B cell (primary cell): ENCODE measurements at regions not wholly inside any gene's neighbourhood (a gene's known extent, or its start where the extent isn't known, plus 50 kb on each side); places are given as distances from the start of the nearest gene placed in this dataset.

ENCODE experiments used
- ATAC-seq: fragments of 200-7000 bp; cut with Tn5 transposase; one replicate; pipeline ENCODE4 v1.10.0; 2021; ENCODE audit warnings: low read depth, mild to moderate bottlenecking, moderate number of reproducible peaks, moderate library complexity
- CTCF ChIA-PET: fragments of 350-600 bp; sonication (Branson Sonifier 250); formaldehyde crosslinking; loops from one replicate; lab custom pipeline; 2021; ENCODE audit warnings: antibody characterized with exemption, inconsistent platforms; lab: Charles Lee
- POLR2A ChIA-PET: fragments of 350-600 bp; sonication (Branson Sonifier 250); formaldehyde crosslinking; loops from one replicate; lab custom pipeline; 2021; ENCODE audit warnings: antibody characterized with exemption; lab: Charles Lee
- DNase-seq: peaks from one replicate; pipeline ENCODE4 v3.0.0; 2013
- H2AFZ ChIP-seq: 2 replicates; pipeline ENCODE4 v1.6.1; 2012; ENCODE audit warnings: mild to moderate bottlenecking, low read depth, low read length; ENCODE audit not compliant: insufficient read depth, poor library complexity, severe bottlenecking
- H3K27ac ChIP-seq, 2 donors: 1 replicate in 1 of 2; 2 replicates in 1 of 2; pipeline ENCODE4 v1.5.1; 2012 to 2013; ENCODE audit warnings: low read length in 2 of 2, mild to moderate bottlenecking in 2 of 2, moderate library complexity in 1 of 2
- H3K27me3 ChIP-seq, 4 experiments: fragments of 200-600 bp in 1 of 4; sonication (generic) in 1 of 4; replicated peaks in 1 of 4; 1 replicate in 2 of 4; 2 replicates in 2 of 4; pipeline versions ENCODE4 v1.6.1 to v1.7.0; 2013 to 2016; ENCODE audit warnings: low read length in 3 of 4, mild to moderate bottlenecking in 2 of 4, mixed read lengths in 1 of 4, moderate library complexity in 1 of 4; ENCODE audit not compliant: insufficient read depth in 4 of 4, control insufficient read depth in 3 of 4; ENCODE audit errors: control extremely low read depth in 1 of 4
- H3K36me3 ChIP-seq, 2 experiments: replicated peaks in 1 of 2; 1 replicate in 1 of 2; 2 replicates in 1 of 2; pipeline versions ENCODE4 v1.6.1 to v1.7.1; 2013; ENCODE audit warnings: low read length in 1 of 2; ENCODE audit not compliant: insufficient read depth in 2 of 2, control insufficient read depth in 1 of 2; ENCODE audit errors: control extremely low read depth in 1 of 2, extremely low read depth in 1 of 2
- H3K4me1 ChIP-seq, 2 donors: fragments of 200-600 bp in 1 of 2; sonication (generic) in 1 of 2; 1 replicate in 1 of 2; 2 replicates in 1 of 2; pipeline versions ENCODE4 v1.5.1 to v1.6.1; 2013 to 2017; ENCODE audit warnings: low read length in 2 of 2; ENCODE audit not compliant: control insufficient read depth in 2 of 2, insufficient read depth in 2 of 2
- H3K4me2 ChIP-seq: replicated peaks from 2 replicates; pipeline ENCODE3; 2012; ENCODE audit warnings: mild to moderate bottlenecking, low read depth, low read length; ENCODE audit not compliant: poor library complexity, severe bottlenecking
- H3K4me3 ChIP-seq, 5 experiments: fragments of 200-600 bp in 1 of 5; sonication (generic) in 1 of 5; 1 replicate in 3 of 5; 2 replicates in 2 of 5; pipeline versions ENCODE4 v1.5.1 to v1.7.0; 2011 to 2016; ENCODE audit warnings: low read length in 4 of 5, mild to moderate bottlenecking in 4 of 5, low read depth in 2 of 5, control low read depth in 1 of 5, moderate library complexity in 1 of 5; ENCODE audit not compliant: insufficient read depth in 1 of 5; ENCODE audit errors: control extremely low read depth in 1 of 5, extremely low read depth in 1 of 5
- H3K79me2 ChIP-seq: fragments of 200-600 bp; sonication (generic); one replicate; pipeline ENCODE4 v1.6.0; 2016; ENCODE audit warnings: low read length; ENCODE audit not compliant: control insufficient read depth, insufficient read depth
- H3K9ac ChIP-seq: fragments of 200-600 bp; sonication (generic); 2 replicates; pipeline ENCODE4 v1.6.1; 2017; ENCODE audit warnings: mild to moderate bottlenecking, low read length, moderate library complexity
- H3K9me3 ChIP-seq, 3 donors: one replicate each; pipeline versions ENCODE4 v1.6.1 to v1.7.1; 2013; ENCODE audit warnings: low read length in 2 of 3; ENCODE audit not compliant: control insufficient read depth in 2 of 3, insufficient read depth in 1 of 3; ENCODE audit errors: control extremely low read depth in 1 of 3
- H4K20me1 ChIP-seq: 2 replicates; pipeline ENCODE4 v1.6.0; 2012; ENCODE audit warnings: mild to moderate bottlenecking, low read length; ENCODE audit not compliant: insufficient read depth, control insufficient read depth, poor library complexity, severe bottlenecking
- H3K27ac Mint-ChIP-seq: one replicate; pipeline ENCODE4 v1.8.0; 2021; ENCODE audit warnings: mixed read lengths
- H3K27me3 Mint-ChIP-seq: one replicate; pipeline ENCODE4 v1.8.0; 2021; ENCODE audit warnings: mixed read lengths
- H3K4me1 Mint-ChIP-seq: one replicate; pipeline ENCODE4 v1.8.0; 2021; ENCODE audit warnings: mixed read lengths
- H3K4me3 Mint-ChIP-seq: one replicate; pipeline ENCODE4 v1.8.0; 2021; ENCODE audit warnings: mixed read lengths
- H3K9me3 Mint-ChIP-seq: one replicate; pipeline ENCODE4 v1.8.0; 2022; ENCODE audit warnings: mixed read lengths; ENCODE audit not compliant: insufficient read depth
- EZH2 ChIP-seq: IDR thresholded peaks from 2 replicates; pipeline ENCODE4 v1.6.1; 2012; ENCODE audit warnings: borderline replicate concordance, low read depth, mild to moderate bottlenecking, moderate library complexity, low read length; ENCODE audit not compliant: insufficient read depth, poor library complexity, severe bottlenecking
- WGBS: methylation state at CpG from one replicate; pipeline ENCODE4 v1.1.5; 2013; ENCODE audit warnings: missing lambda C conversion rate; ENCODE audit not compliant: insufficient coverage; 5-methylcytosine and 5-hydroxymethylcytosine counted together
- intact Hi-C: fragments of 100-400 bp; cut with micrococcal nuclease; formaldehyde crosslinking; loops from one replicate; pipeline ENCODE4 v1.10.0; 2022
- TF ChIP-seq, protein P1 (sequence below): fragments of 200-600 bp; IDR thresholded peaks from one replicate; pipeline ENCODE4 v1.8.0; 2022; ENCODE audit warnings: antibody characterized with exemption, mild to moderate bottlenecking

DNA sequence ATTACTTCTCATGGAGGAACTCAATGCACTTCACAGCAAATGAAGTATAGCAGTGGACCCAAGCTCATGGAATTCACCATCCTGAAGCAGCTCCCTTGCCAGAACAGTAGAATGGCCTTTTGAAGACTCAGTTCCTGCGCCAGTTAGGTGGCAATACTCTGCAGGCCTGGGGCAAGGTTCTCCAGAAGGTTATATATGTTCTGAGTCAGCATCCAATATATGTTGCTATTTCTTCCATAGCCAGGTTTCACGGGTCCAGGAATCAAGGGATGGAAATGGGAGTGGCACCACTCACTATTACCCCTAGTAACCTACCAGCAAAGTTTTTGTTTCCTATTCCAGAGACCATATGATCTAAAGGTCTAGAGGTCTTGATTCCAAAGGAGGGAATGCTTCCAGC, 56.4 kb upstream of the CNKSR3 start:
- Mint-ChIP-seq H3K27ac (no peak overlapping the region), H3K4me3 (no peak overlapping the region), H3K27me3 (peaks cover 8% of the 10 kb centered on the region), H3K4me1 (no peaks in the 10 kb centered on the region), H3K9me3 (no peaks in the 10 kb centered on the region)
- Histone ChIP-seq H3K27me3 (no peaks in the 10 kb centered on the region), H3K4me2 (no peak overlapping the region), H3K9ac (no peak overlapping the region), H4K20me1 (no peaks in the 10 kb centered on the region), H2AFZ (no peak overlapping the region), H3K9me3 (no peaks in the 10 kb centered on the region), H3K4me1 (no peaks in the 10 kb centered on the region), H3K36me3 (no peaks in the 10 kb centered on the region), H3K27ac (no peak overlapping the region), H3K79me2 (no peaks in the 10 kb centered on the region), H3K4me3 (no peak overlapping the region)
- TF ChIP-seq, protein P1, sequence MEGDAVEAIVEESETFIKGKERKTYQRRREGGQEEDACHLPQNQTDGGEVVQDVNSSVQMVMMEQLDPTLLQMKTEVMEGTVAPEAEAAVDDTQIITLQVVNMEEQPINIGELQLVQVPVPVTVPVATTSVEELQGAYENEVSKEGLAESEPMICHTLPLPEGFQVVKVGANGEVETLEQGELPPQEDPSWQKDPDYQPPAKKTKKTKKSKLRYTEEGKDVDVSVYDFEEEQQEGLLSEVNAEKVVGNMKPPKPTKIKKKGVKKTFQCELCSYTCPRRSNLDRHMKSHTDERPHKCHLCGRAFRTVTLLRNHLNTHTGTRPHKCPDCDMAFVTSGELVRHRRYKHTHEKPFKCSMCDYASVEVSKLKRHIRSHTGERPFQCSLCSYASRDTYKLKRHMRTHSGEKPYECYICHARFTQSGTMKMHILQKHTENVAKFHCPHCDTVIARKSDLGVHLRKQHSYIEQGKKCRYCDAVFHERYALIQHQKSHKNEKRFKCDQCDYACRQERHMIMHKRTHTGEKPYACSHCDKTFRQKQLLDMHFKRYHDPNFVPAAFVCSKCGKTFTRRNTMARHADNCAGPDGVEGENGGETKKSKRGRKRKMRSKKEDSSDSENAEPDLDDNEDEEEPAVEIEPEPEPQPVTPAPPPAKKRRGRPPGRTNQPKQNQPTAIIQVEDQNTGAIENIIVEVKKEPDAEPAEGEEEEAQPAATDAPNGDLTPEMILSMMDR = no peak
- TF ChIP-seq EZH2 = no peak
- no peak for DNase-seq
- no CpG with 5 or more reads among the region's 2 CpGs for WGBS
- intact Hi-C loops = no loop called here
- no peak for ATAC-seq
- POLR2A ChIA-PET = no interaction called here
- CTCF ChIA-PET = no interaction called here

DNA sequence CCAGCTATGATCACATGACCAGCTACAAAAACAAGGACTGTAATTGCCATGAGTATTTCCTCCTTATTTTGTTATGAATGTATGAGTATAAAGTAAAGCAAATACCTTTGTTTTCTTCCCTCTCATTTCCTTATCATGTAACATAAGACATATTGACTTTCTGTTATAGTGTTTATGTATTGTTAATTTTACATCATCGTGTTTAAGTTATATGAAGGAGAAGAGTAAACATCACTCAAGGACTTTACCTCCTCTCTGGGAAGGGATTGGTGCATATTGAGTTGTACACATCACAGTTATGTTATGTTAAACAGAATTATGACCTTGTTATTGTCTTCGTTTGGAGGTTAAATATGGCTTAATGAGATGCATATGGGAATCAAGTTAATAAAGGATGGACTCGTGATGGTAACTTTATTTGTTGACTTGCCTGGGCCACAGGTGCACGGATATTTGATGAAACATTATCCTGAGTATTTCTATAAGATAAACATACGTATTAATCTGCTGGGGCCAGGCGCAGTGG, 57.3 kb upstream of the CNKSR3 start:
- 86% methylated on average over 1 of the region's 6 CpGs for WGBS

More for the DNA sequence above, 57.3 kb upstream of the CNKSR3 start:
- TF ChIP-seq, protein P1 = no peak
- TF ChIP-seq EZH2 = no peak
- Mint-ChIP-seq H3K4me1 (no peaks in the 10 kb centered on the region), H3K27me3 (peaks cover 3% of the 10 kb centered on the region), H3K4me3 (no peak overlapping the region), H3K9me3 (no peaks in the 10 kb centered on the region), H3K27ac (no peak overlapping the region)
- ATAC-seq (no peak), DNase-seq (no peak)
- Histone ChIP-seq H3K9ac (no peak overlapping the region), H3K36me3 (no peaks in the 10 kb centered on the region), H3K79me2 (no peaks in the 10 kb centered on the region), H3K4me3 (no peak overlapping the region), H3K4me1 (no peaks in the 10 kb centered on the region), H4K20me1 (no peaks in the 10 kb centered on the region), H2AFZ (no peak overlapping the region), H3K27ac (no peak overlapping the region), H3K27me3 (no peaks in the 10 kb centered on the region), H3K4me2 (no peak overlapping the region), H3K9me3 (no peaks in the 10 kb centered on the region)
- ChIA-PET CTCF (no interaction called here), POLR2A (no interaction called here)
- intact Hi-C loops = no loop called here
